WTC11 (cell line): ENCODE measurements at regions not wholly inside any gene's neighbourhood (a gene's known extent, or its start where the extent isn't known, plus 50 kb on each side); places are given as distances from the start of the nearest gene placed in this dataset.

Experiments
- ATAC-seq: fragments of 200-7000 bp; cut with Tn5 transposase; 2 replicates; pipeline ENCODE4 v1.10.0; 2021; ENCODE audit warnings: mild to moderate bottlenecking, moderate library complexity
- CTCF ChIA-PET: fragments of 300-600 bp; sonication (Branson Sonifier 250); formaldehyde crosslinking; loops from one replicate; lab custom pipeline; 2021; ENCODE audit warnings: antibody characterized with exemption; lab: Charles Lee
- POLR2A ChIA-PET: fragments of 350-600 bp; sonication (Branson Sonifier 250); formaldehyde crosslinking; loops from one replicate; lab custom pipeline; 2021; ENCODE audit warnings: antibody characterized with exemption; lab: Charles Lee
- DNase-seq: peaks from one replicate; pipeline ENCODE4 v3.0.0; 2021; ENCODE audit warnings: low spot score
- H3K27ac Mint-ChIP-seq: 2 replicates; pipeline ENCODE4 v1.8.0; 2021; ENCODE audit warnings: mixed read lengths
- H3K27me3 Mint-ChIP-seq: 2 replicates; pipeline ENCODE4 v1.8.0; 2021; ENCODE audit warnings: low read depth, mild to moderate bottlenecking, moderate library complexity, mixed read lengths
- H3K36me3 Mint-ChIP-seq: 2 replicates; pipeline ENCODE4 v1.8.0; 2021; ENCODE audit warnings: mixed read lengths
- H3K4me1 Mint-ChIP-seq: 2 replicates; pipeline ENCODE4 v1.8.0; 2022; ENCODE audit warnings: mixed read lengths
- H3K4me3 Mint-ChIP-seq: 2 replicates; pipeline ENCODE4 v1.8.0; 2021; ENCODE audit warnings: mild to moderate bottlenecking, moderate library complexity, mixed read lengths
- H3K9me3 Mint-ChIP-seq: 2 replicates; pipeline ENCODE4 v1.8.0; 2021; ENCODE audit warnings: mixed read lengths
- ATF1 ChIP-seq: sonication (generic); formaldehyde crosslinking; IDR thresholded peaks from 2 replicates; pipeline ENCODE4 v1.8.1; 2023; ENCODE audit warnings: mild to moderate bottlenecking, moderate library complexity, missing genetic modification reagents
- ATF3 ChIP-seq: sonication (generic); formaldehyde crosslinking; conservative IDR thresholded peaks from 2 replicates; pipeline ENCODE4 v1.8.1; 2022; ENCODE audit warnings: mild to moderate bottlenecking, missing genetic modification reagents
- CBFB ChIP-seq: sonication (generic); formaldehyde crosslinking; IDR thresholded peaks from 2 replicates; pipeline ENCODE4 v1.8.1; 2022; ENCODE audit warnings: mild to moderate bottlenecking, low read depth, missing genetic modification reagents
- FOXJ3 ChIP-seq: sonication (generic); formaldehyde crosslinking; IDR thresholded peaks from 2 replicates; pipeline ENCODE4 v1.9.0; 2021; ENCODE audit warnings: missing genetic modification reagents, mild to moderate bottlenecking, borderline replicate concordance
- GRHL2 ChIP-seq: fragments of 250-450 bp; sonication (Bioruptor Pico); IDR thresholded peaks from 2 replicates; pipeline ENCODE4 v1.8.0; 2022; ENCODE audit warnings: mild to moderate bottlenecking, moderate library complexity; ENCODE audit not compliant: insufficient replicate concordance, severe bottlenecking
- IRF2 ChIP-seq: sonication (generic); formaldehyde crosslinking; IDR thresholded peaks from 2 replicates; pipeline ENCODE4 v1.8.0; 2022; ENCODE audit warnings: low read depth, missing genetic modification reagents, borderline replicate concordance
- JAZF1 ChIP-seq: fragments of 250-450 bp; sonication (Bioruptor Pico); IDR thresholded peaks from 2 replicates; pipeline ENCODE4 v1.9.0; 2021; ENCODE audit warnings: moderate library complexity, mild to moderate bottlenecking, inconsistent platforms
- TEAD4 ChIP-seq: sonication (generic); formaldehyde crosslinking; IDR thresholded peaks from 2 replicates; pipeline ENCODE4 v1.8.0; 2022; ENCODE audit warnings: mild to moderate bottlenecking, missing genetic modification reagents
- TP53 ChIP-seq: sonication (generic); formaldehyde crosslinking; IDR thresholded peaks from 2 replicates; pipeline ENCODE4 v1.8.1; 2023; ENCODE audit warnings: mild to moderate bottlenecking, missing genetic modification reagents
- USF2 ChIP-seq: sonication (generic); formaldehyde crosslinking; IDR thresholded peaks from 2 replicates; pipeline ENCODE4 v1.8.1; 2023; ENCODE audit warnings: mild to moderate bottlenecking, missing genetic modification reagents, moderate library complexity
- ZNF317 ChIP-seq: sonication (generic); formaldehyde crosslinking; IDR thresholded peaks from 2 replicates; pipeline ENCODE4 v1.8.1; 2023; ENCODE audit warnings: low read depth, mild to moderate bottlenecking, moderate library complexity, missing genetic modification reagents, borderline replicate concordance
- ZNF532 ChIP-seq: fragments of 250-450 bp; sonication (Bioruptor Pico); IDR thresholded peaks from 2 replicates; pipeline ENCODE4 v1.9.0; 2021; ENCODE audit warnings: mild to moderate bottlenecking, borderline replicate concordance
- ZNF671 ChIP-seq: fragments of 250-450 bp; sonication (Bioruptor Pico); IDR thresholded peaks from 2 replicates; pipeline ENCODE4 v1.8.0; 2021; ENCODE audit warnings: mild to moderate bottlenecking
- TF ChIP-seq, protein P1 (sequence below): sonication (generic); formaldehyde crosslinking; IDR thresholded peaks from 2 replicates; pipeline ENCODE4 v1.8.0; 2022; ENCODE audit warnings: mild to moderate bottlenecking, missing genetic modification reagents
- TF ChIP-seq, protein P2 (sequence below): sonication (generic); formaldehyde crosslinking; IDR thresholded peaks from 2 replicates; pipeline ENCODE4 v1.8.1; 2023; ENCODE audit warnings: mild to moderate bottlenecking, missing genetic modification reagents
- TF ChIP-seq, protein P3 (sequence below): sonication (generic); formaldehyde crosslinking; IDR thresholded peaks from 2 replicates; pipeline ENCODE4 v1.8.0; 2022; ENCODE audit warnings: mild to moderate bottlenecking, missing genetic modification reagents

DNA sequence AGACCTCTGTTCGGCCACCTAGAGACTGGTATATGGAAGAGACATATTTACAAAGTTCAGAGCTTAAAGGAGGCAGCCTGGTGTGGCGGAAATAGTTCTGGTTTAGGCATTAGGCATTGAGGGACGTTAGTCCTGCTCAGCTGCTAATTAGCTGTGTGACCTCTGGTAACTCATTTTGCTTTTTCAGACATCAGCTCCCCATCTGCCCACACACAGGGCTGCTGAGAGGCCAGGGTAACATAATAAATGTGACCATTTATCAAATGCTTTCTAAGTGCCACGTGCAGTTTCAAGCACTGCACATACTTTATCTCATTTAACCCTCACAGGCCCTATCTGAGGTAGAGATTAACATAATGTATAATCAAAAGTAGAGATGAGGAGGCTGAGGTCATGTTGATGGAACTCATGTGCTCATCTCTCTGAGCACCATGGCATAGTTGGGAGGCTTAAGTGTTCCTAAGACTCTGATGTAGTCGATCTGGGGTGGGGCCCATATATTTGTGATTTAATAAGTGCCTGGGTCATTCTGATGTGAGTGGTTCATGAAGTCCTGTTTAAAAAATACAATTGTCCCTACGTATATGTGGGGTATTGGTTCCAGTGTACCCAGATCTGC, 267.2 kb upstream of the PLXNA2 start:
- no peak overlapping the region for H3K27ac Mint-ChIP-seq
- peaks cover 3% of the 10 kb centered on the region; the same call in 1 of the 2 replicates for H3K27me3 Mint-ChIP-seq
- no peaks in the 10 kb centered on the region for H3K4me1 Mint-ChIP-seq
- CTCF ChIA-PET = no interaction called here
- TF ChIP-seq, protein P1, sequence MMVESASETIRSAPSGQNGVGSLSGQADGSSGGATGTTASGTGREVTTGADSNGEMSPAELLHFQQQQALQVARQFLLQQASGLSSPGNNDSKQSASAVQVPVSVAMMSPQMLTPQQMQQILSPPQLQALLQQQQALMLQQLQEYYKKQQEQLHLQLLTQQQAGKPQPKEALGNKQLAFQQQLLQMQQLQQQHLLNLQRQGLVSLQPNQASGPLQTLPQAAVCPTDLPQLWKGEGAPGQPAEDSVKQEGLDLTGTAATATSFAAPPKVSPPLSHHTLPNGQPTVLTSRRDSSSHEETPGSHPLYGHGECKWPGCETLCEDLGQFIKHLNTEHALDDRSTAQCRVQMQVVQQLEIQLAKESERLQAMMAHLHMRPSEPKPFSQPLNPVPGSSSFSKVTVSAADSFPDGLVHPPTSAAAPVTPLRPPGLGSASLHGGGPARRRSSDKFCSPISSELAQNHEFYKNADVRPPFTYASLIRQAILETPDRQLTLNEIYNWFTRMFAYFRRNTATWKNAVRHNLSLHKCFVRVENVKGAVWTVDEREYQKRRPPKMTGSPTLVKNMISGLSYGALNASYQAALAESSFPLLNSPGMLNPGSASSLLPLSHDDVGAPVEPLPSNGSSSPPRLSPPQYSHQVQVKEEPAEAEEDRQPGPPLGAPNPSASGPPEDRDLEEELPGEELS (CRISPR knock-in tag) = no peak
- no peak for TF ChIP-seq CBFB (CRISPR knock-in tag)
- TF ChIP-seq, protein P2, sequence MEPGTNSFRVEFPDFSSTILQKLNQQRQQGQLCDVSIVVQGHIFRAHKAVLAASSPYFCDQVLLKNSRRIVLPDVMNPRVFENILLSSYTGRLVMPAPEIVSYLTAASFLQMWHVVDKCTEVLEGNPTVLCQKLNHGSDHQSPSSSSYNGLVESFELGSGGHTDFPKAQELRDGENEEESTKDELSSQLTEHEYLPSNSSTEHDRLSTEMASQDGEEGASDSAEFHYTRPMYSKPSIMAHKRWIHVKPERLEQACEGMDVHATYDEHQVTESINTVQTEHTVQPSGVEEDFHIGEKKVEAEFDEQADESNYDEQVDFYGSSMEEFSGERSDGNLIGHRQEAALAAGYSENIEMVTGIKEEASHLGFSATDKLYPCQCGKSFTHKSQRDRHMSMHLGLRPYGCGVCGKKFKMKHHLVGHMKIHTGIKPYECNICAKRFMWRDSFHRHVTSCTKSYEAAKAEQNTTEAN = no peak
- TF ChIP-seq, protein P3, sequence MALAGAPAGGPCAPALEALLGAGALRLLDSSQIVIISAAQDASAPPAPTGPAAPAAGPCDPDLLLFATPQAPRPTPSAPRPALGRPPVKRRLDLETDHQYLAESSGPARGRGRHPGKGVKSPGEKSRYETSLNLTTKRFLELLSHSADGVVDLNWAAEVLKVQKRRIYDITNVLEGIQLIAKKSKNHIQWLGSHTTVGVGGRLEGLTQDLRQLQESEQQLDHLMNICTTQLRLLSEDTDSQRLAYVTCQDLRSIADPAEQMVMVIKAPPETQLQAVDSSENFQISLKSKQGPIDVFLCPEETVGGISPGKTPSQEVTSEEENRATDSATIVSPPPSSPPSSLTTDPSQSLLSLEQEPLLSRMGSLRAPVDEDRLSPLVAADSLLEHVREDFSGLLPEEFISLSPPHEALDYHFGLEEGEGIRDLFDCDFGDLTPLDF = no peak
- TF ChIP-seq ATF1 (CRISPR knock-in tag) = no peak
- TF ChIP-seq ZNF317 (CRISPR knock-in tag) = no peak
- no peak for TF ChIP-seq ATF3 (CRISPR knock-in tag)
- no peak for TF ChIP-seq IRF2 (CRISPR knock-in tag)
- no peak for TF ChIP-seq FOXJ3
- TF ChIP-seq USF2 (CRISPR knock-in tag) = no peak
- TF ChIP-seq GRHL2 (CRISPR knock-in tag) = no peak
- TF ChIP-seq TEAD4 = no peak
- TF ChIP-seq ZNF671 (CRISPR knock-in tag) = no peak
- peaks cover 8% of the 10 kb centered on the region for H3K9me3 Mint-ChIP-seq
- ATAC-seq = no peak
- peaks cover 5% of the 10 kb centered on the region; the same call in 1 of the 2 replicates for H3K36me3 Mint-ChIP-seq
- POLR2A ChIA-PET = interaction anchor here (0.6 kb wide), 1 partner anchor 18 kb away, joined by 3 read pairs; no protein-coding TSS in a partner anchor
- no peak for DNase-seq
- no peak overlapping the region for H3K4me3 Mint-ChIP-seq

- Mint-ChIP-seq H3K4me1 (no peaks in the 10 kb centered on the region), H3K4me3 (no peak overlapping the region), H3K27me3 (no peaks in the 10 kb centered on the region), H3K27ac (no peak overlapping the region), H3K9me3 (peaks cover 23% of the 10 kb centered on the region), H3K36me3 (peaks cover 12% of the 10 kb centered on the region)
- ChIA-PET CTCF (no interaction called here), POLR2A (no interaction called here)
- TF ChIP-seq JAZF1 (CRISPR knock-in tag) (no peak), TP53 (CRISPR knock-in tag) (no peak), ZNF532 (CRISPR knock-in tag) (no peak), ATF1 (CRISPR knock-in tag) (no peak)
- DNase-seq (no peak), ATAC-seq (no peak)
Observed at GRCh38 chr1:208513799-208514198, 269.6 kb upstream of the PLXNA2 start.
